ENCODE measurements at regions not wholly inside any gene's neighbourhood (a gene's known extent, or its start where the extent isn't known, plus 50 kb on each side); places are given as distances from the start of the nearest gene placed in this dataset.

GRCh38 chr7:31175672-31176071 is 123.6 kb downstream of the ADCYAP1R1 start:
- no peak for DNase-seq (ENCODE audit: low read depth, low spot score)

GRCh38 chr7:31171984-31172383 is 119.9 kb downstream of the ADCYAP1R1 start:
- DNase-seq (ENCODE audit: low read depth, low spot score) = no peak

GRCh38 chr7:31171216-31171785 is 119.2 kb downstream of the ADCYAP1R1 start:
- DNase-seq (ENCODE audit: low read depth, low spot score) = no peak

Data from iPS DF 19.7 (cell line).